ENCODE measurements at regions not wholly inside any gene's neighbourhood (a gene's known extent, or its start where the extent isn't known, plus 50 kb on each side); places are given as distances from the start of the nearest gene placed in this dataset.

DNA sequence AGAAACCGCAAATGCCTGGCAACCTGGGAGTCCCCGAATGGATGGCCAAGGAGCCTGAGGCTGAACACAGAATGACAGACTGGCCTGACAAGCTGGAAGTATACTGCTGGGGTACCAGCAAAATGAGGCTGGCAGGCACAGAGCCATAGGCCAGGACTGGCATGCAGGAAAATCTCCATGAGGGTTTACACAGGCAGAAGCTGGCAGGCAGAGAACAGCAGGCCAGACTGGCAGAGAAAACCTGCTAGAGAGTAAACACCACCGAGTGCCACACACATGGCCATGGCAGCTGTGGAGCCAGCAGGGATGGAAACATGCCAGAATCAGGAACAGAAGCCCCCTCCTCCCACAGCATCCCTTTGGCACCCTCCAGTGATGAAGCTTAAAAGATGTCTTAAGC lies 63.4 kb downstream of the CRPPA start:
- DNase-seq (ENCODE audit: low spot score), result no peak
- intact Hi-C loops (cut with micrococcal nuclease; ENCODE audit: unreplicated experiment), result no loop called here
- H3K4me1 ChIP-seq (ENCODE audit: insufficient read depth, low read length, poor library complexity, severe bottlenecking), result no peaks in the 10 kb centered on the region
- H3K27me3 ChIP-seq (replicated peaks; ENCODE audit: insufficient read depth, low read depth, low read length, poor library complexity), result no peaks in the 10 kb centered on the region
- H3K36me3 ChIP-seq (ENCODE audit: insufficient read depth, low read length, poor library complexity, severe bottlenecking), result no peaks in the 10 kb centered on the region
- H3K4me3 ChIP-seq (ENCODE audit: low read depth, low read length, poor library complexity, severe bottlenecking), result no peak overlapping the region
- no peak overlapping the region for H3K27ac ChIP-seq (ENCODE audit: low read depth, low read length, poor library complexity, severe bottlenecking)
- CTCF ChIA-PET, result no interaction called here
- TF ChIP-seq, protein P1, sequence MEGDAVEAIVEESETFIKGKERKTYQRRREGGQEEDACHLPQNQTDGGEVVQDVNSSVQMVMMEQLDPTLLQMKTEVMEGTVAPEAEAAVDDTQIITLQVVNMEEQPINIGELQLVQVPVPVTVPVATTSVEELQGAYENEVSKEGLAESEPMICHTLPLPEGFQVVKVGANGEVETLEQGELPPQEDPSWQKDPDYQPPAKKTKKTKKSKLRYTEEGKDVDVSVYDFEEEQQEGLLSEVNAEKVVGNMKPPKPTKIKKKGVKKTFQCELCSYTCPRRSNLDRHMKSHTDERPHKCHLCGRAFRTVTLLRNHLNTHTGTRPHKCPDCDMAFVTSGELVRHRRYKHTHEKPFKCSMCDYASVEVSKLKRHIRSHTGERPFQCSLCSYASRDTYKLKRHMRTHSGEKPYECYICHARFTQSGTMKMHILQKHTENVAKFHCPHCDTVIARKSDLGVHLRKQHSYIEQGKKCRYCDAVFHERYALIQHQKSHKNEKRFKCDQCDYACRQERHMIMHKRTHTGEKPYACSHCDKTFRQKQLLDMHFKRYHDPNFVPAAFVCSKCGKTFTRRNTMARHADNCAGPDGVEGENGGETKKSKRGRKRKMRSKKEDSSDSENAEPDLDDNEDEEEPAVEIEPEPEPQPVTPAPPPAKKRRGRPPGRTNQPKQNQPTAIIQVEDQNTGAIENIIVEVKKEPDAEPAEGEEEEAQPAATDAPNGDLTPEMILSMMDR (conservative IDR thresholded peaks at IDR 0.05; ENCODE audit: low read depth, low read length), result no peak
- no peak for TF ChIP-seq EZH2 (IDR thresholded peaks at IDR 0.05; ENCODE audit: borderline replicate concordance, low read depth, low read length, poor library complexity, severe bottlenecking)
- POLR2A ChIA-PET (ENCODE audit: low non-redundant PET), result no interaction called here
- no TSS peak for BruUV-seq (replicated peaks)
- no peaks in the 10 kb centered on the region for H3K9me3 ChIP-seq (ENCODE audit: low read depth, low read length, poor library complexity, severe bottlenecking)

DNA sequence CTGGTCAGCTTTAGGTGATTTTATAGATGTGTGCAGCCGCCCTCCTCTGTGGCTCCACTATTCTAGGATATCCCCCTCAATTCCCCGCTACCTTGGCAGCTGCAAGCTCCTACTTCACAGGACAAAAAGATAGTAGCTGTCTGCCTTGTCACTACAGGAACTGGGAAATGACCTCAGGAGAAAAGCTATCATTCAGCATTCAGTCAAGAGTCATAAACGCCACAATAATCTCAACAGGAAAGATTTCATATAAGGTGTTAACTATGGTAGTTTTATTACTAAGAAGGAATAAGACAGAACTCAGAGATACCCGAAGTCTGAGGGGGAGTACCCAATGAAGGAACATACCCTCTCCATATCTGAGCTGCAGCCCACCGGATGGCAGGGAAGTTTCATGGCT lies 63.9 kb downstream of the CRPPA start:
- ChIA-PET CTCF (no interaction called here), POLR2A (ENCODE audit: low non-redundant PET) (no interaction called here)
- Histone ChIP-seq H3K27ac (ENCODE audit: low read depth, low read length, poor library complexity, severe bottlenecking) (no peak overlapping the region), H3K9me3 (ENCODE audit: low read depth, low read length, poor library complexity, severe bottlenecking) (no peaks in the 10 kb centered on the region), H3K4me1 (ENCODE audit: insufficient read depth, low read length, poor library complexity, severe bottlenecking) (no peaks in the 10 kb centered on the region), H3K4me3 (ENCODE audit: low read depth, low read length, poor library complexity, severe bottlenecking) (no peak overlapping the region), H3K36me3 (ENCODE audit: insufficient read depth, low read length, poor library complexity, severe bottlenecking) (no peaks in the 10 kb centered on the region), H3K27me3 (replicated peaks; ENCODE audit: insufficient read depth, low read depth, low read length, poor library complexity) (no peaks in the 10 kb centered on the region)
- no peak for TF ChIP-seq EZH2 (IDR thresholded peaks at IDR 0.05; ENCODE audit: borderline replicate concordance, low read depth, low read length, poor library complexity, severe bottlenecking)
- TF ChIP-seq, protein P1 (conservative IDR thresholded peaks at IDR 0.05; ENCODE audit: low read depth, low read length), result no peak
- DNase-seq (ENCODE audit: low spot score), result no peak
- no TSS peak for BruUV-seq (replicated peaks)
- intact Hi-C loops (cut with micrococcal nuclease; ENCODE audit: unreplicated experiment), result no loop called here

DNA sequence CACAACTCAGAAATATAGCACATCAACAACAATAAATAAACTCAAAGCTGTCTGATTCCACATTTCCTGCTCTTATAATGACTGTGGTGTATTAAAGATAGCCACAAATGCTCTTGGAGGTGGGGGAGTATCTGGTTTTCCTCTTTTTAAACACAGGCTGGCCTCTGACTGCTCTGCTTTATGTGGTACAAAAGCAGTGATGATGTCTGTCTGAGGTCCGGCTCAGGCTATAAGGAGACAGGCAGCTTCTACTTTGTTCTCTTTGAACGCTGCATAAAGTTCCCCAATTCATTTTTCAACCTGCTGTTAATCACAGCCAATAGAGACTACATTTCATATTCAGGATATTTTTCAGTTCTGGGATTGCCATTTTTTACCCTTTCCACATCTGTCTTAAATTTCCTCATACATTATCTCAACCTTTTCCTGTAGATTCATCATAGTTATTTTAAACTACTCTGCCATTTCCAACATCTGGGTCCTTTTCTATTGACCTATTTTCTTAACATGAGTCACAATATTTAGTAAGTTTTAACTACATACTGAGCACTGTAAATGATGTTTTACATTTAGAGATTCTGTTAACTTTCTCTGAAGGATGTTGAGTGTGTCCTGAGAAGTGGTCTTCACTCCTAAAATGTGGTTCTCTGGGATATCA lies 64.9 kb downstream of the CRPPA start:
- no peak overlapping the region for H3K27ac ChIP-seq (ENCODE audit: low read depth, low read length, poor library complexity, severe bottlenecking)
- no TSS peak for BruUV-seq (replicated peaks)
- no peaks in the 10 kb centered on the region for H3K4me1 ChIP-seq (ENCODE audit: insufficient read depth, low read length, poor library complexity, severe bottlenecking)
- H3K36me3 ChIP-seq (ENCODE audit: insufficient read depth, low read length, poor library complexity, severe bottlenecking), result no peaks in the 10 kb centered on the region
- ChIA-PET CTCF (no interaction called here), POLR2A (ENCODE audit: low non-redundant PET) (no interaction called here)
- no peak overlapping the region for H3K4me3 ChIP-seq (ENCODE audit: low read depth, low read length, poor library complexity, severe bottlenecking)
- no peak for TF ChIP-seq EZH2 (IDR thresholded peaks at IDR 0.05; ENCODE audit: borderline replicate concordance, low read depth, low read length, poor library complexity, severe bottlenecking)
- TF ChIP-seq, protein P1 (conservative IDR thresholded peaks at IDR 0.05; ENCODE audit: low read depth, low read length), result no peak
- intact Hi-C loops (cut with micrococcal nuclease; ENCODE audit: unreplicated experiment), result no loop called here
- no peak for DNase-seq (ENCODE audit: low spot score)
- H3K9me3 ChIP-seq (ENCODE audit: low read depth, low read length, poor library complexity, severe bottlenecking), result no peaks in the 10 kb centered on the region
- no peaks in the 10 kb centered on the region for H3K27me3 ChIP-seq (replicated peaks; ENCODE audit: insufficient read depth, low read depth, low read length, poor library complexity)

Data from A673 (cell line).